ENCODE measurements at regions not wholly inside any gene's neighbourhood (a gene's known extent, or its start where the extent isn't known, plus 50 kb on each side); places are given as distances from the start of the nearest gene placed in this dataset.
"Not testable (repeated sequence)": the region's sequence is repeated elsewhere in the genome, so short reads cannot be mapped to it uniquely, and the experiment has no call there.

- in situ Hi-C loops (cut with MboI; ENCODE audit: low sequenced_read_pairs, unreplicated experiment), result no loop called here
- DNase-seq (ENCODE audit: low spot score), result no peak
- TF ChIP-seq CTCF (IDR thresholded peaks at IDR 0.05; ENCODE audit: borderline replicate concordance, control extremely low read depth, extremely low read depth, insufficient read depth, missing control alignments), result no peak
These were observed 336.5 kb upstream of the SFRP2 start for GRCh38 chr4:154125340-154125739.

- in situ Hi-C loops (cut with MboI; ENCODE audit: low sequenced_read_pairs, unreplicated experiment), result no loop called here
- no peak for DNase-seq (ENCODE audit: low spot score)
- no peak for TF ChIP-seq CTCF (IDR thresholded peaks at IDR 0.05; ENCODE audit: borderline replicate concordance, control extremely low read depth, extremely low read depth, insufficient read depth, missing control alignments)
These were observed 335.8 kb upstream of the SFRP2 start for GRCh38 chr4:154124539-154125255.

- no peak for TF ChIP-seq CTCF (IDR thresholded peaks at IDR 0.05; ENCODE audit: borderline replicate concordance, control extremely low read depth, extremely low read depth, insufficient read depth, missing control alignments)
- no peak for DNase-seq (ENCODE audit: low spot score)
- in situ Hi-C loops (cut with MboI; ENCODE audit: low sequenced_read_pairs, unreplicated experiment), result no loop called here
These were observed 335.0 kb upstream of the SFRP2 start for GRCh38 chr4:154123897-154124296.

GRCh38 chr4:154120690-154121345, 331.9 kb upstream of the SFRP2 start:
- no peak for TF ChIP-seq CTCF (IDR thresholded peaks at IDR 0.05; ENCODE audit: borderline replicate concordance, control extremely low read depth, extremely low read depth, insufficient read depth, missing control alignments)
- DNase-seq (ENCODE audit: low spot score), result no peak
- in situ Hi-C loops (cut with MboI; ENCODE audit: low sequenced_read_pairs, unreplicated experiment), result no loop called here

GRCh38 chr4:154120006-154120676, 331.3 kb upstream of the SFRP2 start:
- in situ Hi-C loops (cut with MboI; ENCODE audit: low sequenced_read_pairs, unreplicated experiment), result no loop called here
- no peak for TF ChIP-seq CTCF (IDR thresholded peaks at IDR 0.05; ENCODE audit: borderline replicate concordance, control extremely low read depth, extremely low read depth, insufficient read depth, missing control alignments)
- no peak for DNase-seq (ENCODE audit: low spot score)

- peak; percentile 9 for TF ChIP-seq CTCF (IDR thresholded peaks at IDR 0.05; ENCODE audit: borderline replicate concordance, control extremely low read depth, extremely low read depth, insufficient read depth, missing control alignments)
- DNase-seq (ENCODE audit: low spot score), result no peak
- in situ Hi-C loops (cut with MboI; ENCODE audit: low sequenced_read_pairs, unreplicated experiment), result no loop called here
These were observed 330.4 kb upstream of the SFRP2 start for GRCh38 chr4:154119317-154119716.

- DNase-seq (ENCODE audit: low spot score); in situ Hi-C loops (cut with MboI; ENCODE audit: low sequenced_read_pairs, unreplicated experiment): not testable (repeated sequence)
These were observed 328.8 kb upstream of the SFRP2 start for GRCh38 chr4:154117726-154118125.

All from GM13976 (cell line).